DMS 273 (cell line): ENCODE measurements at regions not wholly inside any gene's neighbourhood (a gene's known extent, or its start where the extent isn't known, plus 50 kb on each side); places are given as distances from the start of the nearest gene placed in this dataset.

Experiments used
- DNase-seq: peaks from one replicate; lab custom pipeline; 2025; ENCODE audit not compliant: unreplicated experiment; lab: John Stamatoyannopoulos, UW

GRCh38 chr1:47696737-47697441, 259.0 kb downstream of the FOXD2 start:
- DNase-seq: peak; percentile 39

- DNase-seq: no peak
These were observed 259.9 kb downstream of the FOXD2 start for GRCh38 chr1:47697616-47698335.

GRCh38 chr1:47699492-47700235, 261.8 kb downstream of the FOXD2 start:
- no peak for DNase-seq

- no peak for DNase-seq
These were observed 263.4 kb downstream of the FOXD2 start for GRCh38 chr1:47701283-47701682.

GRCh38 chr1:47701741-47702515, 264.1 kb downstream of the FOXD2 start:
- DNase-seq: no peak

- DNase-seq: no peak
These were observed 265.4 kb downstream of the FOXD2 start for GRCh38 chr1:47703156-47703825.

GRCh38 chr1:47703981-47704596, 266.2 kb downstream of the FOXD2 start:
- peak; percentile 36 for DNase-seq

- peak; percentile 34 for DNase-seq
These were observed 267.8 kb downstream of the FOXD2 start for GRCh38 chr1:47705517-47706130.

GRCh38 chr1:47707503-47707902, 269.7 kb downstream of the FOXD2 start:
- no peak for DNase-seq

GRCh38 chr1:47708019-47708535, 270.2 kb downstream of the FOXD2 start:
- DNase-seq: no peak

GRCh38 chr1:47708658-47709018, 270.8 kb downstream of the FOXD2 start:
- DNase-seq: no peak

GRCh38 chr1:47709019-47709871, 271.4 kb downstream of the FOXD2 start:
- DNase-seq: peak; percentile 82

GRCh38 chr1:47709872-47710231, 272.0 kb downstream of the FOXD2 start:
- peak; percentile 81 for DNase-seq

- DNase-seq: peak; percentile 83
These were observed 272.7 kb downstream of the FOXD2 start for GRCh38 chr1:47710329-47711071.
